HG03442 (cell line): ENCODE measurements at regions not wholly inside any gene's neighbourhood (a gene's known extent, or its start where the extent isn't known, plus 50 kb on each side); places are given as distances from the start of the nearest gene placed in this dataset.

Source experiments
- ATAC-seq: cut with Tn5 transposase; IDR thresholded peaks from one replicate; pipeline ENCODE4 v1.9.1; 2021; ENCODE audit warnings: mild to moderate bottlenecking, moderate library complexity; ENCODE audit not compliant: unreplicated experiment

- no peak for ATAC-seq
These were observed 311.0 kb downstream of the AGTPBP1 start for GRCh38 chr9:85430659-85431338.

DNA sequence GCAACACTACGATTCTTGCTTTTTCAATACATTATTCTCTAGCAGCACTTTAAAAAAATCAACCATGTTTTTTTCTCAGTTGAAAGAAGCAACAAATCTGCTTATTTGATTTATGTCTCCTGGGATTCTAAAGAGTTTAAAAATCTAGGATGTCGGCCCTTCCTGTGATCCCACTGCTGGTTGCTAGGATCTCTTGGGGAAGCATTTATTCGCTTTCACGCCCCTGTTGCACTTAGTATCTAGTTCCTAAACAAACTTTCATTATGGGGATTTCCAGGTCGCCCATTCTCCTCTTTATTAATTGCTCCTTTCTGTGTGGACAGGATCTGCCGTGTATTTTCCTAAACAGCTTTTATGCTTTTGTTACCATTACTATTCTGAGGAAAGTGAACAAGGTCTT lies 313.5 kb downstream of the AGTPBP1 start:
- no peak for ATAC-seq

DNA sequence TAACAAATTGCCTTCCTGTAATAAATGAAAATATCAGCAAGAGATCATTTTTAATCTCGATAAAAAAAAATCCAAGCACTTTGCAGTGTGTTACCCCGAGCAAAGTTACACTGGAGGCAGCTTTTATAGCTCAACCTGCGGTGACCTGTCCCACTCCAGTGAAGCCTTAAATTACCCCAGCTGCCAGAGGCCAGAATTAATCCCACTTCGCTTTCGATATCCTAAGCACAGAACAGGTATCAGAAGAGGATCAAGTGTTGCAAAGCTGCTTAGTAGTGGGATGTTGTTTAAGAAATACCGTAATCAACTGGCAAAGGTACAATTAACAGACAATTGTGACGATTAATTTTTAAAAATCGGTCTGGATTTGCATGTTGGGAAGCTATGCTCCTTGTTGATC lies 314.0 kb downstream of the AGTPBP1 start:
- ATAC-seq = no peak

DNA sequence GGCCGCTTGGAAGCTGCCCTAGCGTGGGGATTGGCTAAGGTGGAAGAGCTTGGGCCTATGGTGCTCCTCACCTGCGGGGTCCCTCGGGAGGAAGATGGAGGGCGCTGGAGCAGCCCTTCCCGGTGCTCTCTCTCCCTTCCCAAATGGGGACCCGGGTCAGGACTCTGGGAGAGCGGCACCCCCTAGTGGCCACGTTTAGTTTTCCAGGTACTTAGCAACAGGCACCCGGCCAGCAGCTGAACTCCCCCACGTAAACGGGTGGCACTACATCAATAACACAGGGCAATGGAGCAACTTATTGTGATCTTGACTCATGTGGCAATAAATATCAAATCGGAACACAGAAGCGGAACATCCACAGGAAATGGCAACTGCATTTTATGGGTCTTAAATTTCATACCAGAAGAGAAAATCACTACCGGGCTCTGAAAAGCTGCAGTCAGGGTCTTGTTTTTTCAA lies 316.6 kb downstream of the AGTPBP1 start:
- no peak for ATAC-seq

GRCh38 chr9:85423422-85423821 lies 318.3 kb downstream of the AGTPBP1 start:
- no peak for ATAC-seq

DNA sequence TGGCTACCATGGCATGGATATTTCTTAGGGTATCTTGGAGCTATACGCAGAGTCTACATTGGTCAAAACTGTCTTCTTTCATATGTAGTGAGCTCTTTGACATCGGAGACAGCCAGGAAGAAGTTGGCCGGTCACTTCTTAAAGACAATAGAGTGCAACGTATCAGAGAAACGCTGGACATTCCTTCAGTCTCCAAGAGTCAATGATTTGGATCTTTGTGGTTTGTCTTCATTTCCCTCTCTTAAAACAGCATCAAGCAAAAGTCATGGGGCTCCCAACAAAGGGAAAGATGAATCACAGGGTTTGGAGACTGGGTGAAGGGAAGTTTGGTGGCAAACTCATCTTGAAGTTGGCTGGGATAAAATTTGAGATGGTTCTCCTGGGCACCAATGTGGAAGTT lies 320.1 kb downstream of the AGTPBP1 start:
- ATAC-seq = no peak

GRCh38 chr9:85420750-85421149 lies 321.0 kb downstream of the AGTPBP1 start:
- no peak for ATAC-seq

GRCh38 chr9:85417674-85418073 lies 324.1 kb downstream of the AGTPBP1 start:
- no peak for ATAC-seq

DNA sequence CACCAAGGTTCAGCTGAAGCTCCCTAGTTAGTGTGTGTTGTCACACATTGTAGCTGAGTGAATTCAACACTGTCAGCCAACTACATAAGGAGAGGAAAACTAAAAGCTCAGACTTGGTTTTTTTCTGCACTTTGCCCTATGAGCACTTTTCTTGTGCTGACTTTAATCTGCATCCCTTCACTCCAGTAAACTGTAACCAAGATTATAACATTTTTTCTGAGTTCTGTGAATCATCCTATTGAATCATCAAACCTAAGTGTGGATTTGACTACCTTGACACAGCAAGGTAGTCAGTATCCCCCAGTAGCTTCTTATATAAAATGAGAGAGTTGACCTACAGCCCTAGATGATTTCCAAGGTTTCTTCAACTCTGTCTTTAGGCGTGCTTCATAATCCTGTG lies 325.0 kb downstream of the AGTPBP1 start:
- no peak for ATAC-seq

DNA sequence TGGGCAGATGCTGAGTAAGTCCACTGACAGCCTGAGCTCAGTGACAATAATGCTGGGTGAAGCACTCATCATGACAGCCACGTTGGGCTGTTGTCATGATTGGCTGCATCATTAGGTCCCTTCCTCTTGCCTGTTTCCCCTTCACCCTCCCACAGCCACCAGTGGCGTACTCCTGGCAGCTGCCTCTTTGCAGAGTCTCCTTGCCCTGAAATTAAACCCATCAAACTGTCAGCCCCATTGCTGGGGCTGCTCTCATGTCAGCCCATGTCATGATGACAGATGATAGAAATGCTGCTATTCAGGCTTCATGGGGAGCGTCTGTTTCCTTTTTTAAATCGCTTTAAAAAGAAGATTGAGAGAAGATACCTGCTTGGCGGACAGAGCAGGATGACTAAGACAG lies 327.4 kb downstream of the AGTPBP1 start:
- ATAC-seq = no peak

GRCh38 chr9:85408494-85408893 lies 333.3 kb downstream of the AGTPBP1 start:
- ATAC-seq = no peak

GRCh38 chr9:85405566-85405950 lies 336.2 kb downstream of the AGTPBP1 start:
- no peak for ATAC-seq

- ATAC-seq = no peak
These were observed 336.7 kb downstream of the AGTPBP1 start for GRCh38 chr9:85404911-85405565.

DNA sequence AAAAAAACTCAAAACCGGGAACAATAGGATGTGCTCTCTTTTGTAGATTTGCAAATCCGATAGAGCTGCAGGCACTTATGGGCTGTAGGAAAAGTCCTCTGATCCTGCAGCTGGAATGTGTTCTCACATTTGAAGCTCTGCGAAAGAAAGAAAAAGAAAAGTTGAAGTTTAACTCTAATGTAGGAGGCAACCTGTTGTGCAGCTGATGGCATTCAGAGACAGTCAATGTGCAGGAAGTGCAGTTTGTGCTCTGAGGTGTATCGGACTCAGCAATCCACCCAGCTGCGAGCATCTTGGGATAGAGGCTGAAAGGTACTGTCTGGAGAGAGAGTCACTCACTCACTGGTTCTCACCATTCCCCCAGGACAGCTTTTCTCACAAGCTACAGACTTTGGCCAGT lies 339.2 kb downstream of the AGTPBP1 start:
- no peak for ATAC-seq

GRCh38 chr9:85401998-85402397 lies 339.8 kb downstream of the AGTPBP1 start:
- ATAC-seq = no peak

DNA sequence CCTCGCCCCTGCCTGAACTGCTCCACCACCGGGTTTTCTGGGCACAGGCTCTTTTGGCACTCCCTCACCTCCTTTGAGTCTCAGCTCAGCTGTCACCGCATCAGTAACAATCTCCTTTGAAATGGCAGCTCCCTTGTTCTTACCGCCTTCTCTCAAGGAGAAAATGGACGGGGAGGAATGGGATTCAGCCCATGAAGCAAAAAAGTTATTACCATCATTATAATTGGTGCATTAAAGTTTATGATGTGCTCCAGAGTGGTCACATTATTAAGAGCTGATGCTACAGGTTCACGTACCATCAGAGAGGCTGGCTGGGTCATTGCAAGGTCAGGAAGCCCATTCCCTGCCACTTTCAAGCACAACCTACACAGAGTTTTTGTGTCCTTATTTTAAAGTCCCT lies 344.7 kb downstream of the AGTPBP1 start:
- no peak for ATAC-seq

- no peak for ATAC-seq
These were observed 349.5 kb downstream of the AGTPBP1 start for GRCh38 chr9:85392260-85392659.

DNA sequence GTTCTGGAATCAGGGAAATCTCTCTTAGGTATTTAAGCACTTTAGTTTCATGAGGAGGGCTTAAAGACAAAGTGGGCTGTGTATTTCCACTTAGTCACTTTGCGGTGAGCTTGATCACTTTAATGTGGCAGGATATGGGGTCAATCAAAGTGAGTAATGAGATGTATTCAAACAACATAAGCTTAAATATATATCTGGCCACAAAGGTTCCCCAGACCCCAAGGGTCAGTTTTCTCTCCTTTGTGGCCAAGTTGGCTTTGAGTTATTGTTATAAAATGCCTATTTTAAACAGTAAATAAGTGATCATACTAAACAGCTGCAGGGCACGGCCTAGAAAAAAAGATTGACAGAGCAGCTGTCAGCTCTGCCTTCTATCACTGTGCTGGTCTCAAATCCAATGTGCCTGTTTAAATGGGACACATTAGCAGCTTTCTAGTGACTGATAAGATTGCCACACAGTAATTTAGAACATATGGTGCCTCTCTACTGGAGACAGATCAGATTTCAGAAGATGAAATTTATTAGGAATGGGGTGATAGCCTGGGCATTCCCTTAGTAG lies 363.9 kb downstream of the AGTPBP1 start:
- no peak for ATAC-seq

GRCh38 chr9:85368781-85369180 lies 373.0 kb downstream of the AGTPBP1 start:
- no peak for ATAC-seq

GRCh38 chr9:85359161-85359560 lies 382.6 kb downstream of the AGTPBP1 start:
- no peak for ATAC-seq

GRCh38 chr9:85349046-85349445 lies 392.7 kb downstream of the AGTPBP1 start:
- no peak for ATAC-seq

- no peak for ATAC-seq
These were observed 394.2 kb downstream of the AGTPBP1 start for GRCh38 chr9:85347541-85347940.
